ENCODE measurements at regions not wholly inside any gene's neighbourhood (a gene's known extent, or its start where the extent isn't known, plus 50 kb on each side); places are given as distances from the start of the nearest gene placed in this dataset.

GRCh38 chr5:23303435-23303834, 204.0 kb upstream of the PRDM9 start:
- no peak overlapping the region for H3K27ac ChIP-seq (replicated peaks; ENCODE audit: low read length)
- no peaks in the 10 kb centered on the region for H3K9me3 ChIP-seq (replicated peaks in 1 of 2; ENCODE audit: control insufficient read depth in 2 of 2, insufficient read depth in 1 of 2, low read depth in 1 of 2, low read length in 2 of 2)
- DNase-seq (ENCODE audit: low spot score) = no peak
- no CpG with 5 or more reads among the region's 6 CpGs for WGBS, 2 donors (ENCODE audit: extremely low coverage in 2 of 2, insufficient read length in 2 of 2, insufficient replicate concordance in 1 of 2)
- no peak overlapping the region for H3K9ac ChIP-seq (ENCODE audit: low read depth, low read length, poor library complexity)
- no peaks in the 10 kb centered on the region for H3K4me1 ChIP-seq (ENCODE audit: control insufficient read depth in 2 of 2, insufficient read depth in 1 of 2, low read depth in 1 of 2, low read length in 2 of 2)
- H2AFZ ChIP-seq (ENCODE audit: low read length) = no peak overlapping the region
- no peaks in the 10 kb centered on the region for H3K79me1 ChIP-seq (ENCODE audit: low read depth, low read length)
- H2AK5ac ChIP-seq (ENCODE audit: low read depth, low read length) = no peak overlapping the region
- no peak overlapping the region for H4K8ac ChIP-seq (ENCODE audit: low read depth, low read length)
- no peaks in the 10 kb centered on the region for H3K36me3 ChIP-seq (replicated peaks in 1 of 2; ENCODE audit: control insufficient read depth in 2 of 2, insufficient read depth in 2 of 2, low read length in 2 of 2)
- H3K18ac ChIP-seq (ENCODE audit: low read length) = no peak overlapping the region
- H3K14ac ChIP-seq (ENCODE audit: low read length) = no peak overlapping the region
- no peak overlapping the region for H2BK15ac ChIP-seq (ENCODE audit: low read length)
- no peak overlapping the region for H2BK120ac ChIP-seq (ENCODE audit: low read depth, low read length)
- H3K4me3 ChIP-seq (ENCODE audit: low read length in 2 of 2) = no peak overlapping the region
- no peak overlapping the region for H3K23ac ChIP-seq (ENCODE audit: low read depth, low read length, poor library complexity)
- no peak overlapping the region for H2BK5ac ChIP-seq (ENCODE audit: low read length)
- H3K27me3 ChIP-seq (ENCODE audit: control insufficient read depth in 3 of 3, insufficient read depth in 3 of 3, low read depth in 1 of 3, low read length in 3 of 3) = no peaks in the 10 kb centered on the region
- no peak overlapping the region for H2BK12ac ChIP-seq (ENCODE audit: low read length)
- no peak overlapping the region for H3K4ac ChIP-seq (ENCODE audit: low read length)
- H4K91ac ChIP-seq (ENCODE audit: low read depth, low read length, poor library complexity) = no peak overlapping the region
- H3K4me2 ChIP-seq (ENCODE audit: insufficient read depth, low read length, poor library complexity, severe bottlenecking) = no peak overlapping the region

- Histone ChIP-seq H3K36me3 (replicated peaks in 1 of 2; ENCODE audit: control insufficient read depth in 2 of 2, insufficient read depth in 2 of 2, low read length in 2 of 2) (no peaks in the 10 kb centered on the region), H3K9ac (ENCODE audit: low read depth, low read length, poor library complexity) (no peak overlapping the region), H2BK5ac (ENCODE audit: low read length) (no peak overlapping the region), H3K4ac (ENCODE audit: low read length) (no peak overlapping the region), H2BK120ac (ENCODE audit: low read depth, low read length) (no peak overlapping the region), H3K27me3 (ENCODE audit: control insufficient read depth in 3 of 3, insufficient read depth in 3 of 3, low read depth in 1 of 3, low read length in 3 of 3) (no peaks in the 10 kb centered on the region), H2BK12ac (ENCODE audit: low read length) (no peak overlapping the region), H4K91ac (ENCODE audit: low read depth, low read length, poor library complexity) (no peak overlapping the region), H3K14ac (ENCODE audit: low read length) (no peak overlapping the region), H2AK5ac (ENCODE audit: low read depth, low read length) (no peak overlapping the region), H3K4me3 (ENCODE audit: low read length in 2 of 2) (no peak overlapping the region), H3K18ac (ENCODE audit: low read length) (no peak overlapping the region), H3K4me1 (ENCODE audit: control insufficient read depth in 2 of 2, insufficient read depth in 1 of 2, low read depth in 1 of 2, low read length in 2 of 2) (no peaks in the 10 kb centered on the region), H3K4me2 (ENCODE audit: insufficient read depth, low read length, poor library complexity, severe bottlenecking) (no peak overlapping the region), H3K23ac (ENCODE audit: low read depth, low read length, poor library complexity) (no peak overlapping the region), H2AFZ (ENCODE audit: low read length) (peak overlapping the region; percentile 66), H3K9me3 (replicated peaks in 1 of 2; ENCODE audit: control insufficient read depth in 2 of 2, insufficient read depth in 1 of 2, low read depth in 1 of 2, low read length in 2 of 2) (no peaks in the 10 kb centered on the region), H4K8ac (ENCODE audit: low read depth, low read length) (no peak overlapping the region), H3K27ac (replicated peaks; ENCODE audit: low read length) (no peak overlapping the region), H2BK15ac (ENCODE audit: low read length) (no peak overlapping the region), H3K79me1 (ENCODE audit: low read depth, low read length) (no peaks in the 10 kb centered on the region)
- no CpG with 5 or more reads among the region's 1 CpG for WGBS, 2 donors (ENCODE audit: extremely low coverage in 2 of 2, insufficient read length in 2 of 2, insufficient replicate concordance in 1 of 2)
- no peak for DNase-seq (ENCODE audit: low spot score)
Observed at GRCh38 chr5:23302438-23302837, 205.0 kb upstream of the PRDM9 start.

- Histone ChIP-seq H3K9me3 (replicated peaks in 1 of 2; ENCODE audit: control insufficient read depth in 2 of 2, insufficient read depth in 1 of 2, low read depth in 1 of 2, low read length in 2 of 2) (no peaks in the 10 kb centered on the region), H3K4me3 (ENCODE audit: low read length in 2 of 2) (no peak overlapping the region), H2AK5ac (ENCODE audit: low read depth, low read length) (no peak overlapping the region), H4K8ac (ENCODE audit: low read depth, low read length) (no peak overlapping the region), H4K91ac (ENCODE audit: low read depth, low read length, poor library complexity) (no peak overlapping the region), H3K9ac (ENCODE audit: low read depth, low read length, poor library complexity) (no peak overlapping the region), H3K4ac (ENCODE audit: low read length) (no peak overlapping the region), H3K4me2 (ENCODE audit: insufficient read depth, low read length, poor library complexity, severe bottlenecking) (no peak overlapping the region), H2BK12ac (ENCODE audit: low read length) (no peak overlapping the region), H2BK15ac (ENCODE audit: low read length) (no peak overlapping the region), H3K27me3 (ENCODE audit: control insufficient read depth in 3 of 3, insufficient read depth in 3 of 3, low read depth in 1 of 3, low read length in 3 of 3) (no peaks in the 10 kb centered on the region), H2BK120ac (ENCODE audit: low read depth, low read length) (no peak overlapping the region), H3K27ac (replicated peaks; ENCODE audit: low read length) (no peak overlapping the region), H3K4me1 (ENCODE audit: control insufficient read depth in 2 of 2, insufficient read depth in 1 of 2, low read depth in 1 of 2, low read length in 2 of 2) (no peaks in the 10 kb centered on the region), H3K18ac (ENCODE audit: low read length) (no peak overlapping the region), H2AFZ (ENCODE audit: low read length) (no peak overlapping the region), H3K79me1 (ENCODE audit: low read depth, low read length) (no peaks in the 10 kb centered on the region), H3K14ac (ENCODE audit: low read length) (no peak overlapping the region), H3K36me3 (replicated peaks in 1 of 2; ENCODE audit: control insufficient read depth in 2 of 2, insufficient read depth in 2 of 2, low read length in 2 of 2) (no peaks in the 10 kb centered on the region), H2BK5ac (ENCODE audit: low read length) (no peak overlapping the region), H3K23ac (ENCODE audit: low read depth, low read length, poor library complexity) (no peak overlapping the region)
- DNase-seq (ENCODE audit: low spot score) = no peak
- WGBS, 2 donors (ENCODE audit: extremely low coverage in 2 of 2, insufficient read length in 2 of 2, insufficient replicate concordance in 1 of 2) = no CpG with 5 or more reads among the region's 2 CpGs
Observed at GRCh38 chr5:23289162-23289561, 218.2 kb upstream of the PRDM9 start.

GRCh38 chr5:23284656-23285055, 222.8 kb upstream of the PRDM9 start:
- H3K9me3 ChIP-seq (replicated peaks in 1 of 2; ENCODE audit: control insufficient read depth in 2 of 2, insufficient read depth in 1 of 2, low read depth in 1 of 2, low read length in 2 of 2) = no peaks in the 10 kb centered on the region
- no peak overlapping the region for H3K27ac ChIP-seq (replicated peaks; ENCODE audit: low read length)
- H3K27me3 ChIP-seq (ENCODE audit: control insufficient read depth in 3 of 3, insufficient read depth in 3 of 3, low read depth in 1 of 3, low read length in 3 of 3) = no peaks in the 10 kb centered on the region
- no peaks in the 10 kb centered on the region for H3K36me3 ChIP-seq (replicated peaks in 1 of 2; ENCODE audit: control insufficient read depth in 2 of 2, insufficient read depth in 2 of 2, low read length in 2 of 2)
- H3K79me1 ChIP-seq (ENCODE audit: low read depth, low read length) = no peaks in the 10 kb centered on the region
- no peak overlapping the region for H3K14ac ChIP-seq (ENCODE audit: low read length)
- no peak overlapping the region for H2BK12ac ChIP-seq (ENCODE audit: low read length)
- no peak overlapping the region for H2AK5ac ChIP-seq (ENCODE audit: low read depth, low read length)
- no CpG with 5 or more reads among the region's 2 CpGs for WGBS, 2 donors (ENCODE audit: extremely low coverage in 2 of 2, insufficient read length in 2 of 2, insufficient replicate concordance in 1 of 2)
- H3K9ac ChIP-seq (ENCODE audit: low read depth, low read length, poor library complexity) = no peak overlapping the region
- no peak overlapping the region for H2BK5ac ChIP-seq (ENCODE audit: low read length)
- H3K4ac ChIP-seq (ENCODE audit: low read length) = no peak overlapping the region
- H3K4me1 ChIP-seq (ENCODE audit: control insufficient read depth in 2 of 2, insufficient read depth in 1 of 2, low read depth in 1 of 2, low read length in 2 of 2) = no peaks in the 10 kb centered on the region
- H3K4me3 ChIP-seq (ENCODE audit: low read length in 2 of 2) = no peak overlapping the region
- no peak overlapping the region for H3K23ac ChIP-seq (ENCODE audit: low read depth, low read length, poor library complexity)
- DNase-seq (ENCODE audit: low spot score) = no peak
- no peak overlapping the region for H4K8ac ChIP-seq (ENCODE audit: low read depth, low read length)
- H2BK120ac ChIP-seq (ENCODE audit: low read depth, low read length) = no peak overlapping the region
- no peak overlapping the region for H3K4me2 ChIP-seq (ENCODE audit: insufficient read depth, low read length, poor library complexity, severe bottlenecking)
- H3K18ac ChIP-seq (ENCODE audit: low read length) = no peak overlapping the region
- H2BK15ac ChIP-seq (ENCODE audit: low read length) = no peak overlapping the region
- no peak overlapping the region for H2AFZ ChIP-seq (ENCODE audit: low read length)
- no peak overlapping the region for H4K91ac ChIP-seq (ENCODE audit: low read depth, low read length, poor library complexity)
